ENCODE measurements at regions not wholly inside any gene's neighbourhood (a gene's known extent, or its start where the extent isn't known, plus 50 kb on each side); places are given as distances from the start of the nearest gene placed in this dataset.

DNA sequence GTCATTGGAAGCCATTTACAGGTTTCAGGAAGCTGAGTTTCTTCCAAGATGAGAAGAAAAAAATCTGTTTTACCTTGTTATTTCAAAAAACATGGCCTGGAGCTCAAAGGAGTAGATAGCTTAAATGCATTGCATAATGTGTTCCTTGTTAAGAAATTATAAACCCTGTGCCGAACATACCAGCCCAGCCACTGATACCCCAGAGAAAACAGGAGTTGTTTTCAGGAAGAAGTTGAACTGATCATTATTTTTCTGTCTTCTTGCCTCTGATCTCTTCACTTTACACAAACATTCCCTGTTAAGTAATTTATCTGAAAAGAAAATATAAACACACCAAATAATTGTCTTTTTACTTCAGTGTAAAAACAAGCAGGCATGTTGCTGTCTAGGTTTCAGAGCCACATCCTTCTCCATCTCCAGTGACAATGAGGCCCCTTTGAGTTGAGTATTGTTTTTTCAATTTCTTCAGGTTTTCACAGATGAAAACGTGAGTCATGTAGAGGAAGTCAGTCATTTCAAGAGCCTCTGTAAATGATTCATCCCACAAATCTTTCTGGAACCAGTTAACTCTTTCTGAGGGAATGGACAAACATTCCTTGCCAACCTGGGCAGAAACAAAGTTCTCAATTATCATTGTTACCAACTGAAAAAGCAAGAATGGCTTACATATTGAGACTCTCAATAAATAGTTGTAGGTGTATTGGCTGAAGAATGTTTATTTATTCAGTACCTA lies 244.2 kb downstream of the IPMK start:
- H3K27ac ChIP-seq: no peak overlapping the region
- H3K79me2 ChIP-seq: no peaks in the 10 kb centered on the region
- H3K9me3 ChIP-seq (ENCODE audit: control insufficient read depth, low read length): no peaks in the 10 kb centered on the region
- no peaks in the 10 kb centered on the region for H3K4me1 ChIP-seq
- no peak overlapping the region for H3K4me3 ChIP-seq (ENCODE audit: low read depth, low read length)
- H3K9ac ChIP-seq: no peak overlapping the region
- TF ChIP-seq, protein P1, sequence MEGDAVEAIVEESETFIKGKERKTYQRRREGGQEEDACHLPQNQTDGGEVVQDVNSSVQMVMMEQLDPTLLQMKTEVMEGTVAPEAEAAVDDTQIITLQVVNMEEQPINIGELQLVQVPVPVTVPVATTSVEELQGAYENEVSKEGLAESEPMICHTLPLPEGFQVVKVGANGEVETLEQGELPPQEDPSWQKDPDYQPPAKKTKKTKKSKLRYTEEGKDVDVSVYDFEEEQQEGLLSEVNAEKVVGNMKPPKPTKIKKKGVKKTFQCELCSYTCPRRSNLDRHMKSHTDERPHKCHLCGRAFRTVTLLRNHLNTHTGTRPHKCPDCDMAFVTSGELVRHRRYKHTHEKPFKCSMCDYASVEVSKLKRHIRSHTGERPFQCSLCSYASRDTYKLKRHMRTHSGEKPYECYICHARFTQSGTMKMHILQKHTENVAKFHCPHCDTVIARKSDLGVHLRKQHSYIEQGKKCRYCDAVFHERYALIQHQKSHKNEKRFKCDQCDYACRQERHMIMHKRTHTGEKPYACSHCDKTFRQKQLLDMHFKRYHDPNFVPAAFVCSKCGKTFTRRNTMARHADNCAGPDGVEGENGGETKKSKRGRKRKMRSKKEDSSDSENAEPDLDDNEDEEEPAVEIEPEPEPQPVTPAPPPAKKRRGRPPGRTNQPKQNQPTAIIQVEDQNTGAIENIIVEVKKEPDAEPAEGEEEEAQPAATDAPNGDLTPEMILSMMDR (IDR thresholded peaks at IDR 0.05): no peak
- no peak overlapping the region for H2AFZ ChIP-seq
- no peak overlapping the region for H3K4me2 ChIP-seq (ENCODE audit: low read length)
- H3K36me3 ChIP-seq (ENCODE audit: control insufficient read depth, insufficient read depth, low read length): no peaks in the 10 kb centered on the region
- H3K27me3 ChIP-seq (ENCODE audit: control insufficient read depth, insufficient read depth, low read length): no peaks in the 10 kb centered on the region

DNA sequence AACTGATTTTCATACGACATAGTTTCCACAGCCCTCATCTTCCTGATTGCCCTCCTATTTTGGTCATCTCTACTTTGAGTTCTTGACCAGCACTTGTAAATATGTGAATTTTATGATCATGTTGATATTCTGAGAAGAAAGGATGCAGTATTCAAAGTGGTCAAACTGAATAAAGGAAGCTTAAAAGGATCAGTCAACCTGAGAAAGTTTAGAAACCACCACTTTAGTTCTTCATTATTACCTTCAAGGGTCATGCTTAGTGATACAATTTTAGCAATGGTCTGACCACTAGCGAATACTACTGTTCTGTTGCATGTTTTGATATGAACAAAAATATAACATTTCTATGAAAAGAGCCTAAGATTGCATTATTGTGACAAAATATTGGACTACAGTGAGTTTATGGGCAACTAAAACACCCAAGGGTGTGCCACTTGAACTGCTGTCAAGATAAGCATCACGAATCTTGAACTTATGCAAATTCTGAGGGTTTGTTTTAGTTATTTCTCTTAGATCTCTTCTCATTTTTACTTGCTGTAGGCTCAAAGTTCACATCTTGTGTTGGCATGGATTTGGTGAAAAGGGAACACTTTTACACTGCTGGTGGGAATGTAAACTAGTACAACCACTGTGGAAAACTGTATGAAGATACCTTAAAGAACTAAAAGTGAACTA lies 247.7 kb downstream of the IPMK start:
- Histone ChIP-seq H3K4me2 (ENCODE audit: low read length) (no peak overlapping the region), H3K4me3 (ENCODE audit: low read depth, low read length) (no peak overlapping the region), H3K27me3 (ENCODE audit: control insufficient read depth, insufficient read depth, low read length) (no peaks in the 10 kb centered on the region), H2AFZ (no peak overlapping the region), H3K9ac (no peak overlapping the region), H3K36me3 (ENCODE audit: control insufficient read depth, insufficient read depth, low read length) (no peaks in the 10 kb centered on the region), H3K4me1 (no peaks in the 10 kb centered on the region), H3K79me2 (no peaks in the 10 kb centered on the region), H3K27ac (no peak overlapping the region), H3K9me3 (ENCODE audit: control insufficient read depth, low read length) (no peaks in the 10 kb centered on the region)
- TF ChIP-seq, protein P1 (IDR thresholded peaks at IDR 0.05): no peak

DNA sequence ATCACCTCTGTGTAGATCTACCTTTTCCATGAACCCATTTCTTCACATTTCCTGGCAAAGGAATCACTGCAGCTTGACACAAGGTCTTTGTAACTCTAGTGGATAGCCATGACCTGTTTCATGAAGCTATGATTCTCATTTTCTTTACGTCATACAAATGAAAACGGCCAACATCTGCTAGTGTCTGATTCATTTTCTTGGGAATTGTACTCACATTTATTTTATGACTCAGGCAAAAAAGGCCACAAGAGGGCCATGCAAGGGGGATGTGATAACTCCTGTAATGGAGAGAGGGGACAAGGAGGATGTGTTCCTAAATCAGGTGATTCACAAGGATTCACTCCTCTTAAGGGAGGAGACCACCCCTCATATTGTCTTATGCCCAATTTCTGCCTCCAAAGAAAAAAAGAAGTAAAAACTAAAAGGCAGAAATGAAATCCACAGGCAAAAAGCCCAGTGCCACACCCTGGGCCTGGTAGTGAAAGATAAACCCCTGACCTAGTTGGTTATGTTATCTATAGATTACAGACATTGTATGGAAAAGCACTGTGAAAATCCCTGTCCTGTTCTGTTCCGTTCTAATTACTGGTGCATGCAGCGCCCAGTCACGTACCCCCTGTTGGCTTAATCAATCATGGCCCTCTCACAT lies 249.9 kb downstream of the IPMK start:
- H2AFZ ChIP-seq: no peak overlapping the region

DNA sequence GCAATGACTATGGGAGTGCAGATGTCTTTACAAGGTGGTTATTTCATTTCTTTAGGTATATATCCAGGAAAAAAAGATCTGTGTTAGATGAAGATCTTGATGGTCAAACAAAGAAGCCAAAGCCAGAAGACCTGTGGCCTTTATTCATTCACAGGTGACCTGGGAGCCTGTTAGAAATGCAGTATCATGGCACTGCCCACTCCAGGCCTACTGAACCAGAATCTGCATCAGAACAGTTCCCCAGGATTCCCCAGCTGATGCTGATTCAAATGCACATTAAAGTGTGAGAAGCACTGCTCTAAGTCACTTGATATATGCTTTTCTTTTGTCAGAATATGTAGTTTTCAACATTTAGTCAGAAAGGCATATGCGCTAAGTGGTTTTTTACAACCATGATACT lies 251.1 kb downstream of the IPMK start:
- Histone ChIP-seq H3K27me3 (ENCODE audit: control insufficient read depth, insufficient read depth, low read length) (no peaks in the 10 kb centered on the region), H3K9ac (no peak overlapping the region), H3K9me3 (ENCODE audit: control insufficient read depth, low read length) (no peaks in the 10 kb centered on the region), H3K4me1 (no peaks in the 10 kb centered on the region), H2AFZ (no peak overlapping the region), H3K4me2 (ENCODE audit: low read length) (no peak overlapping the region), H3K27ac (no peak overlapping the region), H3K36me3 (ENCODE audit: control insufficient read depth, insufficient read depth, low read length) (no peaks in the 10 kb centered on the region), H3K79me2 (no peaks in the 10 kb centered on the region), H3K4me3 (ENCODE audit: low read depth, low read length) (no peak overlapping the region)
- TF ChIP-seq, protein P1 (IDR thresholded peaks at IDR 0.05): no peak

More for the DNA sequence above, 249.9 kb downstream of the IPMK start:
- no peaks in the 10 kb centered on the region for H3K79me2 ChIP-seq
- no peak overlapping the region for H3K9ac ChIP-seq
- H3K4me2 ChIP-seq (ENCODE audit: low read length): no peak overlapping the region
- H3K4me3 ChIP-seq (ENCODE audit: low read depth, low read length): no peak overlapping the region
- no peaks in the 10 kb centered on the region for H3K9me3 ChIP-seq (ENCODE audit: control insufficient read depth, low read length)
- H3K27ac ChIP-seq: no peak overlapping the region
- no peaks in the 10 kb centered on the region for H3K36me3 ChIP-seq (ENCODE audit: control insufficient read depth, insufficient read depth, low read length)
- no peaks in the 10 kb centered on the region for H3K27me3 ChIP-seq (ENCODE audit: control insufficient read depth, insufficient read depth, low read length)
- TF ChIP-seq, protein P1 (IDR thresholded peaks at IDR 0.05): no peak
- no peaks in the 10 kb centered on the region for H3K4me1 ChIP-seq

Measured in parathyroid adenoma (tissue), 2 donors.